IMR-90 (cell line): ENCODE measurements at regions not wholly inside any gene's neighbourhood (a gene's known extent, or its start where the extent isn't known, plus 50 kb on each side); places are given as distances from the start of the nearest gene placed in this dataset.

Source experiments
- ATAC-seq: fragments of 200-7000 bp; cut with Tn5 transposase; 2 replicates; pipeline ENCODE4 v1.9.1; 2020; ENCODE audit warnings: low read depth, mild to moderate bottlenecking, moderate library complexity
- BruUV-seq: library from RNA; stranded (reverse); fragments of 400-500 nt; replicated peaks from 2 replicates; lab custom pipeline; 2021; lab: Mats Ljungman, UMichigan
- CTCF ChIA-PET: fragments of 300-600 bp; formaldehyde crosslinking; extraction: SDS; loops from one replicate; lab custom pipeline; 2021; ENCODE audit warnings: antibody characterized with exemption; lab: Yijun Ruan, JAX
- POLR2A ChIA-PET: fragments of 300-600 bp; sonication (Branson Sonifier 250); formaldehyde crosslinking; loops from one replicate; lab custom pipeline; 2022; ENCODE audit warnings: antibody characterized with exemption; ENCODE audit not compliant: unreplicated experiment; lab: Charles Lee
- DNase-seq: peaks from one replicate; pipeline ENCODE4 v3.0.0; 2013
- H2AFZ ChIP-seq: replicated peaks from 2 replicates; pipeline ENCODE3; 2013; ENCODE audit warnings: low read length, mild to moderate bottlenecking; ENCODE audit not compliant: poor library complexity
- H2AK5ac ChIP-seq: 2 replicates; pipeline ENCODE4 v1.6.1; 2013; ENCODE audit warnings: low read depth, low read length, inconsistent platforms
- H2AK9ac ChIP-seq: replicated peaks from 2 replicates; pipeline ENCODE3; 2013; ENCODE audit warnings: mild to moderate bottlenecking, low read depth, low read length, moderate library complexity; ENCODE audit not compliant: poor library complexity
- H2BK120ac ChIP-seq: 2 replicates; pipeline ENCODE4 v1.6.1; 2013; ENCODE audit warnings: low read depth, low read length, inconsistent platforms
- H2BK15ac ChIP-seq: 3 replicates; pipeline ENCODE4 v1.6.1; 2013; ENCODE audit warnings: low read depth, low read length, inconsistent platforms
- H2BK20ac ChIP-seq: 2 replicates; pipeline ENCODE4 v1.6.1; 2013; ENCODE audit warnings: low read depth, mild to moderate bottlenecking, inconsistent platforms, low read length, moderate library complexity
- H2BK5ac ChIP-seq: 2 replicates; pipeline ENCODE4 v1.6.1; 2013; ENCODE audit warnings: mild to moderate bottlenecking, low read depth, low read length, inconsistent platforms; ENCODE audit not compliant: poor library complexity, severe bottlenecking
- H3K14ac ChIP-seq: replicated peaks from 2 replicates; pipeline ENCODE4 v1.6.1; 2013; ENCODE audit warnings: low read depth, low read length, inconsistent platforms
- H3K18ac ChIP-seq: 2 replicates; pipeline ENCODE4 v1.6.1; 2013; ENCODE audit warnings: low read depth, low read length, control low read depth
- H3K23ac ChIP-seq: 2 replicates; pipeline ENCODE4 v1.6.1; 2013; ENCODE audit warnings: low read depth, low read length, inconsistent platforms
- H3K27ac ChIP-seq: 2 replicates; pipeline ENCODE4 v1.5.1; 2013; ENCODE audit warnings: mild to moderate bottlenecking, control low read depth, low read length; ENCODE audit not compliant: insufficient read depth
- H3K27me3 ChIP-seq: 2 replicates; pipeline ENCODE4 v1.6.1; 2013; ENCODE audit warnings: low read length; ENCODE audit not compliant: control insufficient read depth, insufficient read depth
- H3K36me3 ChIP-seq: 2 replicates; pipeline ENCODE4 v1.6.1; 2013; ENCODE audit warnings: low read length, mixed read lengths; ENCODE audit not compliant: control insufficient read depth, insufficient read depth
- H3K4ac ChIP-seq: 2 replicates; pipeline ENCODE4 v1.6.1; 2013; ENCODE audit warnings: low read depth, low read length, inconsistent platforms
- H3K4me1 ChIP-seq: 2 replicates; pipeline ENCODE4 v1.6.1; 2013; ENCODE audit warnings: low read length, mixed read lengths; ENCODE audit not compliant: control insufficient read depth, insufficient read depth
- H3K4me2 ChIP-seq: 2 replicates; pipeline ENCODE4 v1.6.1; 2013; ENCODE audit warnings: low read depth, mild to moderate bottlenecking, control low read depth, low read length, moderate library complexity
- H3K4me3 ChIP-seq: 2 replicates; pipeline ENCODE4 v1.5.1; 2013; ENCODE audit warnings: low read depth, mild to moderate bottlenecking, control low read depth, low read length, moderate library complexity; ENCODE audit not compliant: insufficient read depth
- H3K56ac ChIP-seq: 2 replicates; pipeline ENCODE4 v1.6.1; 2013; ENCODE audit warnings: low read length, inconsistent platforms; ENCODE audit not compliant: insufficient read depth; ENCODE audit errors: extremely low read depth
- H3K79me1 ChIP-seq, 2 experiments: 2 replicates each; pipeline ENCODE4 v1.6.1; 2013; ENCODE audit warnings: low read length in 2 of 2, inconsistent platforms in 1 of 2, low read depth in 1 of 2
- H3K9ac ChIP-seq: 2 replicates; pipeline ENCODE4 v1.6.1; 2013; ENCODE audit warnings: low read depth, low read length, control low read depth
- H3K9me1 ChIP-seq: 2 replicates; pipeline ENCODE4 v1.6.1; 2013; ENCODE audit warnings: low read length, inconsistent platforms; ENCODE audit not compliant: insufficient read depth
- H3K9me3 ChIP-seq: 2 replicates; pipeline ENCODE4 v1.6.1; 2013; ENCODE audit warnings: low read length; ENCODE audit not compliant: control insufficient read depth, insufficient read depth
- H4K20me1 ChIP-seq: 2 replicates; pipeline ENCODE4 v1.6.1; 2013; ENCODE audit warnings: low read length, inconsistent platforms; ENCODE audit not compliant: insufficient read depth
- H4K5ac ChIP-seq: 2 replicates; pipeline ENCODE4 v1.6.1; 2013; ENCODE audit warnings: mild to moderate bottlenecking, low read depth, low read length, control low read depth
- H4K8ac ChIP-seq, 2 experiments: 2 replicates each; pipeline ENCODE4 v1.6.1; 2013; ENCODE audit warnings: low read depth in 2 of 2, low read length in 2 of 2, control low read depth in 1 of 2, inconsistent platforms in 1 of 2
- H4K91ac ChIP-seq: 2 replicates; pipeline ENCODE4 v1.6.1; 2013; ENCODE audit warnings: low read depth, low read length, inconsistent platforms; ENCODE audit not compliant: insufficient read depth
- BHLHE40 ChIP-seq: fragments of 150-350 bp; IDR thresholded peaks from 2 replicates; pipeline ENCODE4 v1.6.1; 2016; ENCODE audit warnings: mild to moderate bottlenecking, low read depth, low read length
- CEBPB ChIP-seq: IDR thresholded peaks from 2 replicates; pipeline ENCODE4 v1.6.1; 2012; ENCODE audit warnings: low read depth, low read length, improper control_type of control experiment
- CTCF ChIP-seq: conservative IDR thresholded peaks from 2 replicates; pipeline ENCODE4 v1.5.1; 2012; ENCODE audit warnings: mild to moderate bottlenecking, low read depth, low read length, improper control_type of control experiment
- ELK1 ChIP-seq: fragments of 150-350 bp; IDR thresholded peaks from 2 replicates; pipeline ENCODE4 v1.6.1; 2016; ENCODE audit warnings: low read depth, mild to moderate bottlenecking, low read length, moderate library complexity, borderline replicate concordance
- FOS ChIP-seq: fragments of 150-350 bp; IDR thresholded peaks from 2 replicates; pipeline ENCODE4 v1.6.1; 2016; ENCODE audit warnings: low read depth, low read length
- MAFK ChIP-seq: IDR thresholded peaks from 2 replicates; pipeline ENCODE4 v1.6.1; 2012; ENCODE audit warnings: low read depth, low read length, improper control_type of control experiment
- MAZ ChIP-seq: IDR thresholded peaks from 2 replicates; pipeline ENCODE4 v1.6.1; 2012; ENCODE audit warnings: low read depth, mild to moderate bottlenecking, low read length, improper control_type of control experiment, moderate library complexity, borderline replicate concordance
- MXI1 ChIP-seq: IDR thresholded peaks from 2 replicates; pipeline ENCODE4 v1.6.1; 2012; ENCODE audit warnings: low read depth, mild to moderate bottlenecking, low read length, moderate library complexity, borderline replicate concordance
- NFE2L2 ChIP-seq: fragments of 150-350 bp; IDR thresholded peaks from 2 replicates; pipeline ENCODE4 v1.6.1; 2016; ENCODE audit warnings: low read depth, mild to moderate bottlenecking, low read length
- POLR2A ChIP-seq: IDR thresholded peaks from 2 replicates; pipeline ENCODE4 v1.6.1; 2012; ENCODE audit warnings: mild to moderate bottlenecking, low read depth, low read length
- RAD21 ChIP-seq: IDR thresholded peaks from 2 replicates; pipeline ENCODE4 v1.6.1; 2012; ENCODE audit warnings: low read length, improper control_type of control experiment
- RCOR1 ChIP-seq: IDR thresholded peaks from 2 replicates; pipeline ENCODE4 v1.6.1; 2012; ENCODE audit warnings: mild to moderate bottlenecking, low read length, improper control_type of control experiment; ENCODE audit not compliant: insufficient replicate concordance
- RFX5 ChIP-seq: IDR thresholded peaks from 2 replicates; pipeline ENCODE4 v1.8.0; 2012; ENCODE audit warnings: low read depth, mild to moderate bottlenecking, low read length, moderate library complexity
- SMC3 ChIP-seq: fragments of 150-350 bp; IDR thresholded peaks from 2 replicates; pipeline ENCODE4 v1.6.1; 2016; ENCODE audit warnings: low read depth, mild to moderate bottlenecking, antibody characterized with exemption, low read length, moderate library complexity
- WGBS, 2 experiments: methylation state at CpG; one replicate each; pipeline versions ENCODE4 v1.1.5 to v1.1.7; 2013; ENCODE audit warnings: missing lambda C conversion rate in 2 of 2; ENCODE audit not compliant: insufficient read length in 1 of 2; ENCODE audit errors: extremely low coverage in 2 of 2; 5-methylcytosine and 5-hydroxymethylcytosine counted together
- dilution Hi-C: fragments of 300-500 bp; cut with HindIII; formaldehyde crosslinking; loops from one replicate; pipeline ENCODE4 v1.14.3; 2018; ENCODE audit warnings: low sequenced_read_pairs; ENCODE audit not compliant: unreplicated experiment
- in situ Hi-C: fragments of 300-500 bp; cut with MboI; formaldehyde crosslinking; loops from 3 replicates; pipeline ENCODE4 v1.14.3; 2019; ENCODE audit warnings: low sequenced_read_pairs, inconsistent platforms, mixed read lengths
- intact Hi-C: fragments of 100-400 bp; cut with micrococcal nuclease; formaldehyde crosslinking; loops from 2 replicates; pipeline ENCODE4 v1.10.0; 2022
- TF ChIP-seq, protein P1 (sequence below): fragments of 150-350 bp; IDR thresholded peaks from 2 replicates; pipeline ENCODE4 v1.6.1; 2017; ENCODE audit warnings: mild to moderate bottlenecking, antibody characterized with exemption, low read length, low read depth

DNA sequence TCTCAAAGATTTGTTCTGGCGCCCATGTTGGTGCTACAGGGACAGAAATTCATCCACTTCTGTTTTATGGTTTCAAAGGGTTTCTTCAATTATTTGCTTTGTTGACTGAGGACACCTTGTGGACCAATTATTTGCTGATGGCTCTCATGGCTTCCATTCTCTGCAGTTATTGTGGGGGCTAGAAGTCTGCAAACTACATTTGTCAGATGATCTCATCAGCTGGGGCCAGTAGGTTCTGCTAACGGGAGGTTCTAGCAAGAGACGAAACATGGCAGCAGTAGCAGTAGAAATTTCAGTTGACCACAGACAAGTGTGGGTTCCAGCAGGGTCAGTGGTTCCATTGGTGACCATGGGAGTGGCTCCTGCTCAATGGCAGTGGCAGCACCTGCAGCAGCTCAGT, 72.8 kb upstream of the BLCAP start:
- H3K4me2 ChIP-seq = no peak overlapping the region
- no peak overlapping the region for H3K56ac ChIP-seq
- intact Hi-C loops = no loop called here
- no peak overlapping the region for H2AK9ac ChIP-seq
- 50% methylated on average over 2 of the region's 3 CpGs; no CpG with 5 or more reads in 1 of the 2 experiments for WGBS, 2 experiments
- H2BK20ac ChIP-seq = no peak overlapping the region
- ATAC-seq (no peak), DNase-seq (no peak)
- H3K4ac ChIP-seq = no peak overlapping the region
- H3K23ac ChIP-seq = no peak overlapping the region
- H3K27ac ChIP-seq = no peak overlapping the region
- no peak overlapping the region for H2BK15ac ChIP-seq
- no peak overlapping the region for H3K18ac ChIP-seq
- no peak overlapping the region for H2BK5ac ChIP-seq
- H3K4me1 ChIP-seq = no peaks in the 10 kb centered on the region
- no peaks in the 10 kb centered on the region for H3K9me3 ChIP-seq
- no peak overlapping the region for H2BK120ac ChIP-seq
- dilution Hi-C loops = no loop called here
- H3K27me3 ChIP-seq = peaks cover 41% of the 10 kb centered on the region
- H2AFZ ChIP-seq = no peak overlapping the region
- H3K4me3 ChIP-seq = no peak overlapping the region
- ChIA-PET POLR2A (no interaction called here), CTCF (no interaction called here)
- in situ Hi-C loops = no loop called here
- no peaks in the 10 kb centered on the region for H4K20me1 ChIP-seq
- no peaks in the 10 kb centered on the region for H3K36me3 ChIP-seq
- BruUV-seq = no TSS peak
- H3K79me1 ChIP-seq = no peaks in the 10 kb centered on the region
- no peak overlapping the region for H4K91ac ChIP-seq
- no peak overlapping the region for H4K5ac ChIP-seq
- H3K9me1 ChIP-seq = no peaks in the 10 kb centered on the region
- H2AK5ac ChIP-seq = no peak overlapping the region
- H3K9ac ChIP-seq = no peak overlapping the region
- TF ChIP-seq RAD21 (no peak), NFE2L2 (no peak), CEBPB (no peak), MAZ (no peak), FOS (no peak), ELK1 (no peak), SMC3 (no peak), MXI1 (no peak), MAFK (no peak), RFX5 (no peak), RCOR1 (no peak), CTCF (no peak), BHLHE40 (no peak), POLR2A (no peak)
- TF ChIP-seq, protein P1, sequence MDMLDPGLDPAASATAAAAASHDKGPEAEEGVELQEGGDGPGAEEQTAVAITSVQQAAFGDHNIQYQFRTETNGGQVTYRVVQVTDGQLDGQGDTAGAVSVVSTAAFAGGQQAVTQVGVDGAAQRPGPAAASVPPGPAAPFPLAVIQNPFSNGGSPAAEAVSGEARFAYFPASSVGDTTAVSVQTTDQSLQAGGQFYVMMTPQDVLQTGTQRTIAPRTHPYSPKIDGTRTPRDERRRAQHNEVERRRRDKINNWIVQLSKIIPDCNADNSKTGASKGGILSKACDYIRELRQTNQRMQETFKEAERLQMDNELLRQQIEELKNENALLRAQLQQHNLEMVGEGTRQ = no peak
- H4K8ac ChIP-seq = no peak overlapping the region
- H3K14ac ChIP-seq = no peak overlapping the region
